Astrocyte of the hippocampus (primary cell): ENCODE measurements at regions not wholly inside any gene's neighbourhood (a gene's known extent, or its start where the extent isn't known, plus 50 kb on each side); places are given as distances from the start of the nearest gene placed in this dataset.
A peak's percentile ranks its signal among the peaks of the same experiment; 100 is the strongest.
"Not testable (repeated sequence)": the region's sequence is repeated elsewhere in the genome, so short reads cannot be mapped to it uniquely, and the experiment has no call there.

ENCODE experiments used
- DNase-seq: peaks from one replicate; pipeline ENCODE4 v3.0.0; 2011; ENCODE audit warnings: low read depth, low spot score

DNA sequence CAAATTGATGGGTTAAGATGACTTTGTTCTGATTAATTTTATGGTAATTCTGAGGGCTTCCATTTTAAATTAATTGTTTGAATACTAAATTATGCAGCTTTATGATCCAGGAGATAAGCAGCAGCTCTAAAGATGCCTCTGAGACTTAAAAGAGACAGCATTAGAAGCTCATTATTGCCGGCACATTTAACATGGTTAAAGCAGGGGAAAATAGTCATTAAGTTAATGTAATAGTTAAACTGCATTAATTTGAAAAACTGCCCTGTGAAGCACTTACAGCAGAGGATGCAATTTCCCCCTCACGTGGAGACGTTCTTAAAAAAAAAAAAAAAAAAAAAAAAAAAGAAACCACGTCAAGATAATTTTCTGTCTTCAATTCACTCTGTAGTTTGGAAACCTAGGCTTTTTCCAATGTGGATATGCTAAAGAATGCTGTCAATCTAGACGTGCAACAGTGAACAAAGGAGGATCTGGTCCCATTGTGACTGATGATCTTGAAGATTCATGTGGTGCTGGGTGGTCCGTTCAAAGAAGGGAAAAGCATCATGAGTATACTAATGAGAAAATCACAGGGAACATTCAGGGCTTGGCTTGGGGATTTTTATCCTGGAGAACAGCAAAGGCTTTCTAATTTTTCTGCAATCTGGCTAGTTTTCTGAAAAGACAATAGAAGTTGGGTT, 440.6 kb upstream of the HS3ST1 start:
- no peak for DNase-seq

DNA sequence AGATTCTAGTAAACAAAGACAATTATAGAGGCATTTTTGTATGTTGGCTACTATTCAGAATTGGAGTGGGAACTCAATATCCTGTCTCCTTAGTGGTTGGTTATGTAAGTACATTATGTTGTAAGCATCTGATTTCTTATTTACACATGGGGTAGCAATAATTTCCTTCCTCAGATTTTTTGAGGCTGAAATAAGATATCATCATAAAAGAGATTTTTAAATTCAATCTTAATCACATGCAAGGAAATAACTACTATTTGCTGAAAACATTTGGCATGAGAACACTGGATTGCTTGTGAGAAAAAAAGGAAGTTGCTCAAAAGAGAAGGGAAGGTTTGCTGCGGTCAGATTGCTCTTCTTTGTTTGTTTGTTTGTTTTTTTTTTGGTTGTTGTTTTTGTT, 437.7 kb upstream of the HS3ST1 start:
- DNase-seq: no peak

DNA sequence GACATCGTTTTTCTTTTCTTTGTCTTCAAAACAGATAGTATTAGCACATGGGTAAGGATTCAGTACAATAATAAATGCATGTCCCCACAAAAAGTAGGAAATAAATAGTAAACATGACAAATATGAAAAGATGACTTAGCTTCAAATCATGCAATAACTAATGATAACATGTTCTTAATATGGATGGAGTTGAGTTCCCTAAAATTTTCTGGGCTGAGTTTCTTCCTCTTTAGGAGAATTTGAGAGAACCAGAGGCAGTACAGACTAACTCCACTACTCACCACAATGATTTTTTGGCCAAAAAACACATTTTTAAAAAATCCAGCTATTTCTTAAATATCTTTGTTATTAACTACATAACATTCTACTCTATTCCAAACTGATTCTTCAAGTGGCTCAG, 432.3 kb upstream of the HS3ST1 start:
- DNase-seq: no peak

DNA sequence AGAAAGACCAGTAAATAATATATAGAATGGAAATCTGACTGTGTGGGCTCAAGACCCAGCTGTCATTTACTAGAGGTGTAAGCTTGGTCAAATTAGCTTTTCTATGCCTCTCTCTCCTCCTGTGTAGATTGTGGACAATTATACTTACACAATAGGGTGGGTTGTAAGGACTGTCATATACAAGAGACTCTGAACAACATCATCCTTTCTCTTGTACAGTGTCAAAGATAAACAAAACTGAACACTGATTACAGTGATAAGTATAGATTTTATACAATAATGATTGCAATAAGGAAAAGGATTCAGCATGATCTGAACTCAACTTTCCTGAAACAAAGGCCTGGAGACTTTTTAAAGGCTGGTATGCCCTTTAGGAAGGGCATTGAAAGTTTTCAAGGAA, 429.2 kb upstream of the HS3ST1 start:
- no peak for DNase-seq

DNA sequence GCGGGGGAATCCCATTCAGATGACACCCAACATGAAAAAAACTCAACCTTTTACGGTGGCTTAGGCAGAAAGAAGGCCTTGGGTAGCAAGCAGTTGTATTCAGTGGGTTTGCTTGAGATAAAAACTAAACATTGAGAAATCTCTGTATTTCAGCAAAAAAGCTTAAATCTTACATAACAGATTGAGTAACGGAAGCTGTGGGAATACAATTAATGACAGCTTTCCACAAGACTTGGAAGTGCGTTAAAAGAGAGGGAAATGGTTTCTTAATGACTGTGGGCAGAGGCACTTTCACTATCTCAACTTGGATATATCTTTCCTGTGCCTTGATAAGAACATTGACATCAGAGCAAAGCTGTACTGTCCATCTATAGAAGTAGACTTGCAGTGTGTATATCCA, 418.5 kb upstream of the HS3ST1 start:
- DNase-seq: no peak

DNA sequence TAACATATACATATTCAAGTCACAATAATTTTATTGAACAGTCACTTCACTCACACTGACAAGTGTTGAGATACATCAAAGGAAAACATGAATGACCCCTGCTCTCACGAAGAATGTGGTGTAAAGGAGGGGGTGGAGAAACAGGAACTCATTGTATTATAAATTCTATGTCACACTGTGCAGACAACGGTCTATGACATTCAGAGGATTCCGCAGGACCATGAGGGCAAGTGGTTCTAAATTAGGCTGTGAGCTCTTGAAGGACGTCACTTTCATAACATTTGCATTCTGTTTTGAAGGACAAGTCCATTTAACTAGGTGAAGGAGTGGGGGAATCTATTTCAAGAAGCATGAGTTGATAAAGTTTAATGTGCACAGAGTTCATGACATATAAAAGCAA, 415.2 kb upstream of the HS3ST1 start:
- DNase-seq: no peak

DNA sequence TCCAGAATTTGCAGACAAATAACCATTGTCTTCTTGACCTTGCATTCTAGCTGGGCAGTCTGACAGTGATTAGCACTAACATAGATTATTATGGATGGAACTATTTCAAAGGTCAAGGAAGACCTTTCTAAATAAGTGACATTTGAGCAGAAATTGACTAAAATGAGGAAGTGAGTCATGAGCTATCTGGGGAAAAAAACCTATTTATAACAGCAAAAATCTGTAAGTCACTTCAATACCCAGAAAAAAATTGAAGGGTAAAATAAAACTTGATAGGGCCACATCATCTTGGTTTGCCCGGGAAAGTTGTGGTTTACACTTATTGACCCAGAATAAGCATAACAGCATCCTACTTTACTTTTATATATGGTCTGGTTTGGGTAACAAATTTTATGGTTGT, 414.6 kb upstream of the HS3ST1 start:
- no peak for DNase-seq

DNA sequence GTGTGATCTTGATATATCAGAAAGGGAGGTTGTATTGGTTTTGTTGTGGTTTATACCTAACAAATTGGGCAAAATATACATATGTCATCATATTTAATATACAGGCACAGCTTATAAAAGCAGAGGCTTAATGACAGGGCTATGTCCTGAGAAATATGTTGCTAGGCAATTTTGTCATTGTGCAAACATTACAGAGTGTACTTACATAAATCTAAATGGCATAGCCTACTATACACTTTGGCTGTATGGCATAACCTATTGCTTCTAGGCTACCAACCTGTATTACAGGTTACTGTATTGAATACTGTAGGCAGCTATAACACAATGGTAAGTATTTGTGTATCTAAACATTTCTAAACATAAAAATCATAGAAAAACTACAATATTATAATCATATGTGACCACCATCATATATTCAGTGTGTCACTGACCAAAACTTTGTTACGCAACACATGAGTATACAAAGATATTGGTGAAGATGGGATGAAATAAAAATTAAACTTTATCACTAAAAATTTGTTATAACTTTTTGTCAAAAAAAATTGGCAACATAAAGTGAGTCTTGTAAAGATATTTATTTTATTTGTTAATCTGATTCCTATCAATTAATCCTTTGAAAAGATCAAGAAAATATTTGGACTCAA, 414.0 kb upstream of the HS3ST1 start:
- DNase-seq: no peak

DNA sequence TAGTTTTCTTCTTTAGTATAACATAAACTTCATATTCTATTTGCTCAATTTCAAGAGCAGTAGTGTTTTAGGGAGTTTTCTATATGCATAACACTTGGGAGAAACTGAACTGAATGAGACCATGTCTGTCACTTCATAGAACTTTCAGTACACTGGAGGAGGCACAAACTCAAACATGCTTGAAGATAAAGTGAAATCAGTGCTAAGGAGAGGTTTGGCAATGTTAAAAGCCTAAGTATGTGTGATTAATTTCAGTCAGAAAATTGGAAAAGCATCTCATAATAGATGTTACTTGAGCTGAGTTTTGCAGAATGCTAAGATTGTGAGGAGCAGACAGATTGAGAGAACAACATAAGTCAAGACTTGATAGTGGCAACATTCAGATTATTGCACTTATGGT, 411.2 kb upstream of the HS3ST1 start:
- DNase-seq: no peak

DNA sequence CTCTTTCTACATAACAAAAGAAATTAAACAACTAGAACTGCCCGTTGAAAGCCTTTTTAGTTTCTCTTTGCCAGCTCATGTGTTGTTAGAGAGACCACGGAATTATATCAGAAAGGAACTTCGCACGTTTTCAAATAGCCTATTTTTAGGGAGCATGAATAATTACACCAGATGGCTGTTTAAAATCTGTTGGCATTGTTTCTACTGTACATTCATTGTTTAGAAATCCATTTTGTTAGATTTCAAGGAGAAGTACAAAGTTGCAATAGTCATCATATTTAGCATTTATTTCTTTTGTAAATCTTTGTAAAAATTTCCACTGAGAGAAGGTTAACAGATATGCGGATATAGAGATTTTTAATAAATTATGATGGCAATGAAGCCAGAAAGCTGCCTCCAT, 403.0 kb upstream of the HS3ST1 start:
- no peak for DNase-seq

DNA sequence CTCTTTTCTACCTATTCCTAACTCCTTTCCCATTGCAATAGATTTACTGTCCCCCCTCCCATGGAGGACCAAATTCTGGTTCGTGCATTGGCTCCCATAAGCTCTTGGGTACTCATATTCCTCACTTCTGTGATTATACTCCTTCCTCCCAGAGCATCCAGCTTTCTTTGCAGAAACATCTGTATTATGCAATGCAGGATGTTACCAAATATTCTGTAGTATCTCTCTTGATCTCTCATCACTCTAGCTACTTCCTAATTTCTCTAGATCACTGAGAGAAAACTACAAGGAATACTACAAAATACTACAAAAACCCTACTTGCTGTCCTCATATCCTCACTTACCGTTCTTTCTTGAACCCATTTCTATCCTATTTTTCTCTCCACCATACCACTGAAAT, 395.9 kb upstream of the HS3ST1 start:
- no peak for DNase-seq

DNA sequence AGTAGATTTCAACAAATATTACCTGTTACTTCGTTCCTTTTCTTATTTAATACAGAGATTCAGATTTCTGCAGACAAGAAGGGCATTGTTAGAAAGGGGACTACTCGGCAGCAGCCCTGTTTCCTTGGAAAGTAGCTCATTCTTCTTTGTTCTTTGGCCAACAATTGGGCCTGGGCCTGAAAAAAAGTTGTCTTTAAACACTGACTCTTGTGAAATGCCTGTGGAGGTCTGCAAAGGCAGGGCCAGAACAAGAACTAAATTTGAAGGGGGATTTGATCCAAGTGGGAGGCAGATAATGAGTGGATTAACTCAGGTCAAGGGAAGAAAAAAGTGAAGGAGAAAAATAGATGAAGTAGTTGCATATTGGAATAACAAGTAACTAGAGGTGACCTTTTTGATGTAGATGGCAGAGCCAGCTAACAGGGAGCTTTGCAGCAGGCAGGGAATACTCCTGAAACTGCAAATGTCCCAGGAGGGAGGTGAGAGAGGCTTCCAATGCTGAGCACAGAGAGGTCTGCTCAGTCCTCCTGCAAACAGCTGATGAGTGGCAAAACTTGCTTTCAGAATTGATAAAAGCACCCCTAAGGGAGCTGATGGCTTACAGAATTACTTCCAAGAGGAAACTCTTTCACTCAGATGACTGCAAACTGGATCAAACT, 393.2 kb upstream of the HS3ST1 start:
- DNase-seq: no peak

DNA sequence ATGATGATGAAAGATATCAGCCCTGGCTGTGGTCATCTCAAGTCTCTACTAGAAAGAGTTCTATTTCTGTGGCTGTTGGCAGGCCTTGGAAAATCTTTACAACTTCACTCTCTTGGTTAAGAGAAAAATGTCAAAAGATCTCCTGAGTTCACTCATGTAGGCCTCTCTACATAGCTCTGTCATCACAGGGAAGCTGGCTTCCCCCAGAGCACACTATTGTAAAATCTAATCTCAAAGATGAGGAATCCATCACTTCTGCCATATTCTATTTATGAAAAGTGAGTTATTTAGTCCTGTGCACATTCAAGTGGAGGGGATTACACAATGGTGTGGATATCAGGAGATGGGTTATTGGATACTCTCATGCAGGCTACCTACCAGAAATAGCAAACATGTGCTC, 388.4 kb upstream of the HS3ST1 start:
- DNase-seq: no peak

DNA sequence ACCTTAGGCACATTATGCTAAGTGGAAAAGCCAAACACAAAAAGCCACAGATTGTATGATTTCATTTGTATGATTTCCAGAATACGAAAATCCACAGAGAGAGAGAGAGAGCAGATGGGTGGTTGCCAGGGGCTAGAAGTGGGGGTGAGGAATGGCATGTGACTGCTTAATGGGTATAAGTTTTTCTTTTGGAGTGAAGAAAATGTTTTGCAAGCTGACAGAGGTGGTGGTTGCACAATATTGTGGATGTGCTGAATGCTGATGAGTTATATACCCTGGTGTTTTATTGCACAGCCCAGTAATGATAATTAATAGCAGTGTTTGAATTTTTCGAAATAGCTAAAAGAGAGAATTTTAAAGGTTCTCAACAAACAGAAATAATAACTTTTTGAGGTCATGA, 386.1 kb upstream of the HS3ST1 start:
- no peak for DNase-seq

DNA sequence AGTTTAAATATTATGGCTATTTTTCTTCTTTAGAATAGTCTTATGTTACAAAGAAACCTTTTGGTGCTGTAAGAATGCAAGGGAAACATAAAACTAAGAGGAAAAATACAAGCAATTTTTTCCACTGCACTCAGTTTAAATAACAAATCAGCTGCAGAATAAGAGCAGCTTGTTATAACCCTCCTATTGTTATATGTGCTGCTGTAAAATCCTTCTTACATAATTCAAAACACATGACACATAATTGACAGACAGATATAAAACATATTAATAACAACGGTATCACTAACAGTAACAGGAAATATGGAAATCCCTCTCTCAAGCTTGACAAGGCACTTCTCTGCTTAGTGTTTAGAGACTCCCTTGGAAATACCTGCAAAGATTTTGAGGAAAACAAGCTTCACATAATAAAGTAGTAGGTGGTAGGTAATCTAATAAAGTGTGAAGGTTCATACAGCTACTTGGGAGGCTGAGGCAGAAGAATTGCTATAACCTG, 385.3 kb upstream of the HS3ST1 start:
- no peak for DNase-seq

DNA sequence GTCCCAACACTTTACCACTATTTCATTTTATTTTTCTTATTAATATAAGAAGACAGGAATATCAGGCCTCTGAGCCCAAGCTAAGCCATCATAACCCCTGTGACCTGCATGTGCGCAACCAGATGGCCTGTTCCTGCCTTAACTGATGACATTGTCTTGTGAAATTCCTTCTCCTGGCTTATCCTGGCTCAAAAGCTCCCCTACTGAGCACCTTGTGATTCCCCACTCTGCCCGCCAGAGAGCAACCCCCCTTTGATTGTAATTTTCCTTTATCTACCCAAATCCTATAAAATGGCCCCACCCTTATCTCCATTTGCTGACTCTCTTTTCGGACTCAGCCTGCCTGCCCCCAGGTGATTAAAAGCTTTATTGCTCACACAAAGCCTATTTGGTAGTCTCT, 382.8 kb upstream of the HS3ST1 start:
- DNase-seq: not testable (repeated sequence)

DNA sequence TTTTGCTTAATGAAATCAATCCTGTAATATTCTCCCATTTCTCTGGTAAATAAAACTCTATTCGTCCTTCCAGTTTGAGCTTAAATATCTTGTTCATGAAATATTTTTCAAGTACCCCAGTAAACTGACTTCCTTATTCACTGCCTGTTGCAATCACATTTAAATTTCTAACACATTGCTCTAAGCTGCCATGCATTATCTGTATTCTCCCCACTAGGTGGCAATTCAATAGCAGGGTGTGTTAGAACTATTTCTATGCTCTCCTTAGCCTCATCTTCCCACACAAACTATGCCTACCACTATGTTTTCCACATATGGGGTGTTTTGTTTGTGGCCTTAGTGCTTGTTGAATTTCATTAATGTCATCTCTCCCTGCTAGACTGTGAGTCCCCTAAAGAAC, 377.1 kb upstream of the HS3ST1 start:
- DNase-seq: peak; percentile 19

DNA sequence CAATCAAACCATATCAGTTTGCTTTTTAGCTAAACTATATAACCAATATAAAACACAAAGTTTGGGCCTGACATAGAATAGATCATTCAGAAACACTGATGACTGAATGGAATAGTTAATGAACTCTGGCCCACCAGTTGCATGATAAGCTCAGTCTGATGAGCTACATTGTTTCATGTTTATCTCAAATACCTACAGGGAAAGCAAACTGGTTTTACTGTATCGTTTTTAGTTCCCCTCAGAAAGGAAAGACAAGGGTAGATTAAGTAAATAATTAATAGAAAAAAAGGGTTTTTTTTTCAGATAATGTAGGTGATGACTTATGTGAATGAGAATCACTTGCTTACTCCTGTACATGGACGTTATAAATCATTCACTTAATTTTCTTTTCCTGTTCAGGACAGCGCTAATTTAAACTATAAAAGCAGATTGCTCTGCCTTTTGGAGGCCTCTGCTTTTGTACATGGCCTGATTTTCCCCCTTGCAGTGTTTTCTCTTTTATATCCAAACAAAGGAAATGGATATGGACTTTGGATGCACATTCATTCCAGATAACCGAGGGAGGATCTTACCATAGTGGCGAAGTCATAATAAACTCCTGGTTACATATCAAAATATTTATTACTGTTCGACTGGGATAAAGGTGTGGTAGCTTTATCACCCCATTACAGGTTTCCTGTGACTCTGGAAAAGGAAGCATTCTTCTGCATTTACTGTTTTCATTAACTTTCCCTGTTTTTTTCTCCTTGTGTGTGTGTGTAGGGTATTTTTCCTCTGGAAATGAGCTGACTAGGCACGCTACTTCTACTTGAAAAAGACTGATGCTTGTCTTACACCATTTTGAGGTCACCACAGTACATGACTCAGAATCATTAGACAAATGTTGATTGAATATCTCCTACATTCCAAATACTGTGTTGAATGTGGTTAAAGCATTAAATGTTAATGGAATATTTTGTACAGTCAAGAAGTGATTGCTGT, 373.1 kb upstream of the HS3ST1 start:
- no peak for DNase-seq

DNA sequence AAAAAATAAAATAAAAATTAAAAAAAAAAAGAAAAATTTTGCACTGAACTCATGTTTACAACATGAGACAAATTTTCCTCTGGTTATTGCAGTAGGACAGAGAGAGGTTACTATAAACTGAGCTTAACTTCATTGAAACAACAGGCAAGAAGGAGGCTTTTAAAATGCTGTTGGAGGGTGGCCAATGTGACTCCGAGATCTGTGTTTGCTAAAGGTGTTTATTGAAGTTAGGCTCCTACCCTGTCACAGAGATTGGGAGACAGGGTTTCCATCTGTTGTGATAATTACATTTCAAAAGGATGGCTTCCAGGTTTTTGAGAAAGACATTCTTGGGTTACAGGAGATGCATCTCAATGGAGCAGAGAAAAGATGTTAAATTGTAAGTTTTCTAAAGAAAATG, 370.5 kb upstream of the HS3ST1 start:
- DNase-seq: no peak

DNA sequence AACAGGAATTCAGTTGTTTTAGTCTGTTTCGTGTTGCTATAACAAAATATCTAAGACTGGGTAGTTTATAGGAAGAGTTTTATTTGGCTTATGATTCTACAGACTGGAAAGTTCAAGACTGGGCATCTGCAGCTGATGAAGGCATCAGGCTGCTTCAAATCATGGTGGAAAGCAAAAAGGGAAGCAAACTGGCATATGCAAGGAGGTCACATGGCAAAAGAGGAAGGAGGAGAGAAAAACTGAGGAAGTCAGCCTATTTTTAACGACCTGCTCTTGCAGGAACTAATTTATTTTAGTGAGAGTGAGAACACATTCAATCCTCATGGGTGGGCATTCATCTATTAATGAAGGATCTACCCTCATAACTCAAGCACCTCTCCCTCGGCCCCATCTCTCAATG, 363.1 kb upstream of the HS3ST1 start:
- DNase-seq: no peak

DNA sequence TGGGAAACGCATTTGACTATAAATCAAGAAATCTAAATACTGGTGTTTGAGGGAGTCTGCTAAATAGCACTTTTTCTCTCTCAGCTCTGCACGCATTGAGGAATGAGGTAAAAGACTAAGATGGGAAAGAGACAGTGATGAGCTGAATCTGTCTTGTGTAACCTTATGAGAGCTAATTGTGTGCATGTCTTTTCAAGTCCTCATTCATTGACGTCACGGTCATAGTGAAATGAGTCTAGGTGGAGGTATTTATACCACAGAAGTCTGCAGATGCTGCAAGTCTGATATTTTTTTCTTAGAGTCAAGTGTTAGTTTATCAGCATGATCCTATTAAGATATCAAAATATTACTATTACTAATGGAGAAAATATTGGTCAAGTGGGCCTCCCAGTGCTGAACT, 361.5 kb upstream of the HS3ST1 start:
- no peak for DNase-seq

DNA sequence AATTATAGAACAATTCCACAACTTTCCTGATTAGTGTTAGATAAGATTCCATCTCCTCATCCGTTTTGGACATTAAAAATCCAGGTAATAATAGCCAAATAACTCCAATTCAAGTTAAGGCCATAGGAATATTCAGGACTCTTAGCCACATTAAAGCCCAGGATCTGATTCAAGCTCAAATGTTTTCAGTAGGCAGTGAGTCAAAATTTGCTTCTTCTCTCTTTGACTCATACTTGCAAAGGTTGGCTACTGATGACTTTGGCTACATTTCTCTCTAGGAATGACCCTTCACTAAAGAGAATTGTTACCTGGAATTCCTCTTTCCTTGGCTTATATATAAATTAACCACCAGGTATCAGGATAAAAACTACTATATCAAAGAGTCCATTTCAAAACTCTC, 354.9 kb upstream of the HS3ST1 start:
- no peak for DNase-seq
